ENCODE measurements at regions not wholly inside any gene's neighbourhood (a gene's known extent, or its start where the extent isn't known, plus 50 kb on each side); places are given as distances from the start of the nearest gene placed in this dataset.

DNA sequence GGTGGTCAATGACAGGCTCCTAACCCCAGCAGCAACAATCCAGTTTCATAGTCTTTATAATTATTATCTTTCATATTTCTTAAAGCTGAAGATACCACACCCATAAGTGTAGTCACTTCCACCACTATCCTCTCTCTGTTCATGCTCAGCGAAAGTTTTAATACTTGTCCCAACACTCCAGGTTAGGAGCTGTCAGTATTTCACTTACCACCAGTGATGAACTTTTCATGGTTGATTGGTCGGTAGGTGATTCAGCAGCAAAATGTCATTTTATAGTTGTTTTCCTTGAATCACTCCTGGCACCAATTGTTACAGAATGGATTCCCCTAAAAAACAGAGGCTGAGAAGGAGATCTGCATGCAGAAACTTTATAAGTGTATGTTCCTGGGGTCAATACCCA lies 324.9 kb downstream of the CCDC85A start:
- Histone ChIP-seq H3K4me1 (ENCODE audit: control insufficient read depth, insufficient read depth, low read length) (no peaks in the 10 kb centered on the region), H3K27me3 (ENCODE audit: control insufficient read depth in 1 of 2, insufficient read depth in 2 of 2, low read length in 2 of 2) (no peaks in the 10 kb centered on the region), H3K27ac (ENCODE audit: low read length) (no peak overlapping the region), H3K36me3 (ENCODE audit: control insufficient read depth in 2 of 2, insufficient read depth in 2 of 2, low read length in 2 of 2) (no peaks in the 10 kb centered on the region), H3K9ac (ENCODE audit: low read length in 2 of 2) (no peak overlapping the region), H3K4me3 (ENCODE audit: low read length in 2 of 2) (no peak overlapping the region), H3K9me3 (ENCODE audit: control insufficient read depth in 2 of 2, low read length in 2 of 2) (no peaks in the 10 kb centered on the region)

DNA sequence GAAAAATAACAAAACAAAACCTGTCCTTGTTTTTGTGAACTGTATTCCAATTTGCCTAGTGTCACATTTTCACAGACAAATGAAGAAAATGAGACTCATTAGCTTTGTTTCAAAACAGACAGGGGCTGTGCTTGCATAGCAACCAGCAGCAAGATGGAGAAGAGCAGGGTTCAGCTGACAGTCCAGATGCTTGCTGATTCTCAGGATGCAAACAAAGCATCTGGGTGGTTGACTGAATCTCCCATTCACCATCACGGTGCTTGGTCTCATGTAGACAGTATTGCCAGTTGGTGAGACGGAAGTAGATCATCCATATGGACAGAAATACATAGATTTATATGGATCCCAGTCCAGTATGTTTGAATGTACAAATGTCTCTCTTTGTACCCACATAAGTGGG lies 326.8 kb downstream of the CCDC85A start:
- Histone ChIP-seq H3K9ac (ENCODE audit: low read length in 2 of 2) (no peak overlapping the region), H3K27ac (ENCODE audit: low read length) (no peak overlapping the region), H3K4me3 (ENCODE audit: low read length in 2 of 2) (no peak overlapping the region), H3K4me1 (ENCODE audit: control insufficient read depth, insufficient read depth, low read length) (no peaks in the 10 kb centered on the region), H3K9me3 (ENCODE audit: control insufficient read depth in 2 of 2, low read length in 2 of 2) (no peaks in the 10 kb centered on the region), H3K27me3 (ENCODE audit: control insufficient read depth in 1 of 2, insufficient read depth in 2 of 2, low read length in 2 of 2) (no peaks in the 10 kb centered on the region), H3K36me3 (ENCODE audit: control insufficient read depth in 2 of 2, insufficient read depth in 2 of 2, low read length in 2 of 2) (no peaks in the 10 kb centered on the region)

DNA sequence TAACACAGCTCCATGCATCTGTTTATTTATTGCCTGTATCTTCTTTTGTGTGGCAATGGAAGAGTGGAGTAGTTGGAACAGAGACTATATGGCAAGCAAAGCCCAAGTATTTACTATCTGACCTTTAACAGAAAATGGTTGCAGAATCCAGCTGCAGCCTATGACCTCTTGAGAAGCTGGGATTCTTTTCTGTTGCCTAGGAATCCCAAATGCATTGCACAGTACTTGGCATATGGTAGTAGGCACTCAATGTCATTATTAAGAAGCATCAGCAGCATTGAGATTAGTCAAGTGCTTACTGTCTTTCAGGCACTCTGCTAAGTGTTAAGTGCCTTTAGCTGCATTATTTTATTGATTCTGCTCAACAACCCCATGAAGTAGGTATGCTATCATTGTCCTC lies 331.6 kb downstream of the CCDC85A start:
- no peaks in the 10 kb centered on the region for H3K36me3 ChIP-seq (ENCODE audit: control insufficient read depth in 2 of 2, insufficient read depth in 2 of 2, low read length in 2 of 2)
- H3K4me3 ChIP-seq (ENCODE audit: low read length in 2 of 2), result no peak overlapping the region
- no peak overlapping the region for H3K9ac ChIP-seq (ENCODE audit: low read length in 2 of 2)
- no peaks in the 10 kb centered on the region for H3K4me1 ChIP-seq (ENCODE audit: control insufficient read depth, insufficient read depth, low read length)
- no peaks in the 10 kb centered on the region for H3K27me3 ChIP-seq (ENCODE audit: control insufficient read depth in 1 of 2, insufficient read depth in 2 of 2, low read length in 2 of 2)
- no peaks in the 10 kb centered on the region for H3K9me3 ChIP-seq (ENCODE audit: control insufficient read depth in 2 of 2, low read length in 2 of 2)
- H3K27ac ChIP-seq (ENCODE audit: low read length), result no peak overlapping the region

DNA sequence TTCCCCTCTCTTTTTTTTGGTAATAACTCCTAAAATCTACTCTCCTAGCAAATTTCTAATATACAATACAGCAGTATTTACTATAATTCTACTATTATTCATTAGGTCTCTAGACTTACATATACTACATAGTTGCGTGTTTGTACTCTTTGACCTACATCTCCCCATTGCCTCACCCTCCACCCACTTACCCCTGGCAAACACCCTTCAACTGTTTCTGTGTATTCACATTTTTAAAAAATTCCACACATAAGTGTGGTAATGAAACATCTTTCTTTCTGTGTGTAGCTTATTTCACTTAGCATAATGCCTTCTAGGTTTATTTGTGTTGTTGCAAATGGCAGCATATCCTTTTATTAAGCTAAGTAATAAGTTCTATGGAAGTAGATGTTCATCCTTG lies 336.0 kb downstream of the CCDC85A start:
- Histone ChIP-seq H3K4me1 (ENCODE audit: control insufficient read depth, insufficient read depth, low read length) (no peaks in the 10 kb centered on the region), H3K27me3 (ENCODE audit: control insufficient read depth in 1 of 2, insufficient read depth in 2 of 2, low read length in 2 of 2) (no peaks in the 10 kb centered on the region), H3K4me3 (ENCODE audit: low read length in 2 of 2) (no peak overlapping the region), H3K9ac (ENCODE audit: low read length in 2 of 2) (no peak overlapping the region), H3K9me3 (ENCODE audit: control insufficient read depth in 2 of 2, low read length in 2 of 2) (no peaks in the 10 kb centered on the region), H3K27ac (ENCODE audit: low read length) (no peak overlapping the region), H3K36me3 (ENCODE audit: control insufficient read depth in 2 of 2, insufficient read depth in 2 of 2, low read length in 2 of 2) (no peaks in the 10 kb centered on the region)

DNA sequence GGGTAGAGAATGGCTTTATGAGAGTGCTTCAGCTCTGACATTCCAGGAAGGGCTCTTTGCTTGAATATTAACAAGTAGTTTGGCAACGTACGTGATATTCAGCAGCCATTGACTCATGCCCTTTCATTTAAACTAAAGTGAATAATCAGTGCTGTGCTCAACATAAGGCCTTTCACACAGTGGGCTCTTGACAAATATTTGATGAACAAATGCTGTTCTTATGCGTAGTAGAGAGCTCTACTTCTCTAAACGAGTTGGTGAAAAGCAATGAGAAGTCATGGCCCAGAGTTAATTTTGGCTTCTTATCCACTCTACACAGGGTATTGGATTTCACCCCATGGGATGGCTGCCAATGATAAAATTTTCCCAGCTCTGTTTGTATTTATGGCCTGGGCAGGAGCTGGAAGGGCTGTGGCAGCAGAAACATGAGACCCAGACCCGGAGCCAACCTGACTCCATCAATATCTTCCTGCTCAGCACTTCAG lies 338.9 kb downstream of the CCDC85A start:
- no peaks in the 10 kb centered on the region for H3K4me1 ChIP-seq (ENCODE audit: control insufficient read depth, insufficient read depth, low read length)
- H3K9ac ChIP-seq (ENCODE audit: low read length in 2 of 2), result no peak overlapping the region
- H3K27ac ChIP-seq (ENCODE audit: low read length), result no peak overlapping the region
- H3K36me3 ChIP-seq (ENCODE audit: control insufficient read depth in 2 of 2, insufficient read depth in 2 of 2, low read length in 2 of 2), result no peaks in the 10 kb centered on the region
- H3K4me3 ChIP-seq (ENCODE audit: low read length in 2 of 2), result no peak overlapping the region
- H3K9me3 ChIP-seq (ENCODE audit: control insufficient read depth in 2 of 2, low read length in 2 of 2), result no peaks in the 10 kb centered on the region
- H3K27me3 ChIP-seq (ENCODE audit: control insufficient read depth in 1 of 2, insufficient read depth in 2 of 2, low read length in 2 of 2), result no peaks in the 10 kb centered on the region

DNA sequence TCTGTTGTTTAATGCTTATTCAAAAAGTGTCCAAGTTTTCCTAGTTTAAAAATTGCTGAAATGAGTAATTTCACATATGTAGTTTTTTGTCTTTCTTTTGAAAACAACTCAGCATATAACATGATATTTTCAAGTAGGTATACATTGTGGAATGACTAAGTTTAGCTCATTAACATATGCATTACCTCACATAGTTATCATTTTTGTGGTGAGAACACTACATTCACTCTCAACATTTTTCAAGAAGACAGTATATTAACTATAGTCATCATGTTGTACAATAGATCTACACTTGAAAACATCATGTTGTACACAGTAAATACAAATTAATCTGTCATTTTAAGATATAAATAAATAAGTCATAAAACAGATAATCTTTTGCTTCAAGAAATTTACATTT lies 340.0 kb downstream of the CCDC85A start:
- no peaks in the 10 kb centered on the region for H3K36me3 ChIP-seq (ENCODE audit: control insufficient read depth in 2 of 2, insufficient read depth in 2 of 2, low read length in 2 of 2)
- no peak overlapping the region for H3K4me3 ChIP-seq (ENCODE audit: low read length in 2 of 2)
- no peaks in the 10 kb centered on the region for H3K27me3 ChIP-seq (ENCODE audit: control insufficient read depth in 1 of 2, insufficient read depth in 2 of 2, low read length in 2 of 2)
- no peak overlapping the region for H3K9ac ChIP-seq (ENCODE audit: low read length in 2 of 2)
- H3K4me1 ChIP-seq (ENCODE audit: control insufficient read depth, insufficient read depth, low read length), result no peaks in the 10 kb centered on the region
- no peak overlapping the region for H3K27ac ChIP-seq (ENCODE audit: low read length)
- no peaks in the 10 kb centered on the region for H3K9me3 ChIP-seq (ENCODE audit: control insufficient read depth in 2 of 2, low read length in 2 of 2)

DNA sequence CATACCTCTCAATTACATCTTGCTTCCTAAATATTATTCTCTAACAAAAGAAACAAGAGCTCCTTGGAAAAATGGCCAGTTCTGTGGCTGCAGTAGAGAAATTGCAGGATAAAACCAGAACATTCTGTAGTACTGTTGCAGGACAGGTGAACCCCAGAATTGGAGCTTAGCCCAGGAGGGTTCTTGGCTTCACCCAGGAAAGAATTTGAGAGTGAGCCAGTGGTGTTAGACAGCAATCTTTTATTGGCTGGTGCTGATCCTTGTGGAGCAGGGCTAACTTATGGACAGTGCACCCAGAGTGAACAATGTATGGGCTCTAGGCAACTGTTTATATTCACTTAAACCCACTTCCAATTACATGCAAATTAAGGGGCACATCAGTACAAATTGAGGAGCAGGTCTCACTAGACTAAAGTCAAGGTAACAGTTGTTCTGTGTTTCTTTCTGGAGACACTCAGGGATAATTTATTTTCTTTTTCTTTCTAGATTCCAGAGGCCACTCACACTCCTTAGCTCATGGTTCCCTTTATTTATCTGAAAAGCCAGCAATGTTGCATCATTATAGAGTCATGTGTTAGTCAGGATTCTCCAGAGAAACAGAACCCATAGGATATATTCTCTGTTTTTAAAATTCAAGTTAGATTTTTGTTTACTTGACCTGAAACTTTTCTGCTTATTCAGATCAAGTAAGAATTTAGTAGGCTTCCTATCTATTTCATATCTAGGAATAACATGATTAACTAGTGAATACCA lies 348.1 kb downstream of the CCDC85A start:
- no peak overlapping the region for H3K4me3 ChIP-seq (ENCODE audit: low read length in 2 of 2)
- H3K36me3 ChIP-seq (ENCODE audit: control insufficient read depth in 2 of 2, insufficient read depth in 2 of 2, low read length in 2 of 2), result no peaks in the 10 kb centered on the region
- no peak overlapping the region for H3K9ac ChIP-seq (ENCODE audit: low read length in 2 of 2)
- H3K27ac ChIP-seq (ENCODE audit: low read length), result no peak overlapping the region
- H3K27me3 ChIP-seq (ENCODE audit: control insufficient read depth in 1 of 2, insufficient read depth in 2 of 2, low read length in 2 of 2), result no peaks in the 10 kb centered on the region
- H3K4me1 ChIP-seq (ENCODE audit: control insufficient read depth, insufficient read depth, low read length), result no peaks in the 10 kb centered on the region
- no peaks in the 10 kb centered on the region for H3K9me3 ChIP-seq (ENCODE audit: control insufficient read depth in 2 of 2, low read length in 2 of 2)

DNA sequence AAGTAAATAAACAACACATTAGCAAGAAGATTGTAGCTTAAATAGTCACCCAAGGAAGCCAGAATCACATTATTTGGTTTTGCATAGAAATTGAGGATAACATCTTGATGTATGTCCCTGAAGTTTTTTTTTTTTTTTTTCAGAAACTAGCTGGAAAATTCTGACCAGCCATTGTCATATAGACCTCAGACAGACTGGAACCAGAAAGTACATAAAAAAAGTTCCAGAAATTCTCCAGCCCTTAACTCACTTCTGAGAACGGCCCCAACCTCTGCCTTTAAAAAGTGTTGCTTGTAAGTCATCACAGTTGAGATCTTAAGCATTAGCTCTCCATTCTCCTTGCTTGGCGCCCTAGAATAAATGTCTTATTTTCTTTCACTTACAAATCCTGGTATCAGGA lies 350.5 kb downstream of the CCDC85A start:
- Histone ChIP-seq H3K36me3 (ENCODE audit: control insufficient read depth in 2 of 2, insufficient read depth in 2 of 2, low read length in 2 of 2) (no peaks in the 10 kb centered on the region), H3K9me3 (ENCODE audit: control insufficient read depth in 2 of 2, low read length in 2 of 2) (no peaks in the 10 kb centered on the region), H3K4me1 (ENCODE audit: control insufficient read depth, insufficient read depth, low read length) (no peaks in the 10 kb centered on the region), H3K9ac (ENCODE audit: low read length in 2 of 2) (no peak overlapping the region), H3K27ac (ENCODE audit: low read length) (no peak overlapping the region), H3K27me3 (ENCODE audit: control insufficient read depth in 1 of 2, insufficient read depth in 2 of 2, low read length in 2 of 2) (no peaks in the 10 kb centered on the region), H3K4me3 (ENCODE audit: low read length in 2 of 2) (no peak overlapping the region)

DNA sequence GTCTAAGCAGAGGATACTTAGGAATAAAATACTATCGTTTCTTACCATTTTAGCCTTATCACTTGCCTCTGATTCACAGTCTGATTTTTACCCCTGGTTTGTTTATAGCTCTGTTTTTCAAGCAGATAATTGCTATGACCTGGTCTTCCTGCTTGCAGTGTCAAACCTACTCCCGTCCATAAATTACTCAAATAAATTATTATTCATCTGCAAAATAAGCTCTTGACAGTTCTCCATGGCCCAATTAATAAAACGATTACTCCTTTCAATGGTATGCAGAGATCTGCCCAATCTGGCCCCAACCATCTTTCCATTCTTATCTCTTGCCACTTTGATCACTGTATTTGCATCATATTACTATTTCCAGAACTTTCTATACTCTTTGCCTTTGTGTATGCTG lies 354.0 kb downstream of the CCDC85A start:
- H3K27ac ChIP-seq (ENCODE audit: low read length), result no peak overlapping the region
- no peaks in the 10 kb centered on the region for H3K27me3 ChIP-seq (ENCODE audit: control insufficient read depth in 1 of 2, insufficient read depth in 2 of 2, low read length in 2 of 2)
- no peak overlapping the region for H3K9ac ChIP-seq (ENCODE audit: low read length in 2 of 2)
- no peaks in the 10 kb centered on the region for H3K36me3 ChIP-seq (ENCODE audit: control insufficient read depth in 2 of 2, insufficient read depth in 2 of 2, low read length in 2 of 2)
- H3K9me3 ChIP-seq (ENCODE audit: control insufficient read depth in 2 of 2, low read length in 2 of 2), result no peaks in the 10 kb centered on the region
- no peaks in the 10 kb centered on the region for H3K4me1 ChIP-seq (ENCODE audit: control insufficient read depth, insufficient read depth, low read length)
- no peak overlapping the region for H3K4me3 ChIP-seq (ENCODE audit: low read length in 2 of 2)

DNA sequence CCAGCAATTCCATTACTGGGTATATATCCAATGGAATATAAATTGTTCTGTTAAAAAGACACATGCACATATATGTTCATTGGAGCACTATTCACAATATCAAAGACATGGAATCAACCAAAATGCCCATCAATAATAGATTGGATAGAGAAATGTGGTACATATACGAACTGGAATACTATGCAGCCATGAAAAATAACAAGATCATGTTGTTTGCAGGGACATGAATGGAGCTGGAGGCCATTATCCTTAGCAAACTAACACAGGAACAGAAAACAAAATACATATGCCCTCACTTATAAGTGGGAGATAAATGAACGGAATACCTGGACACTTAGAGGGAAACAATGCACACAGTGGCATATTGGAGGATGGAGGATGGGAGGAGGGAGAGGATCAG lies 355.8 kb downstream of the CCDC85A start:
- Histone ChIP-seq H3K27ac (ENCODE audit: low read length) (no peak overlapping the region), H3K4me3 (ENCODE audit: low read length in 2 of 2) (no peak overlapping the region), H3K36me3 (ENCODE audit: control insufficient read depth in 2 of 2, insufficient read depth in 2 of 2, low read length in 2 of 2) (no peaks in the 10 kb centered on the region), H3K4me1 (ENCODE audit: control insufficient read depth, insufficient read depth, low read length) (no peaks in the 10 kb centered on the region), H3K9ac (ENCODE audit: low read length in 2 of 2) (no peak overlapping the region), H3K9me3 (ENCODE audit: control insufficient read depth in 2 of 2, low read length in 2 of 2) (no peaks in the 10 kb centered on the region), H3K27me3 (ENCODE audit: control insufficient read depth in 1 of 2, insufficient read depth in 2 of 2, low read length in 2 of 2) (no peaks in the 10 kb centered on the region)

DNA sequence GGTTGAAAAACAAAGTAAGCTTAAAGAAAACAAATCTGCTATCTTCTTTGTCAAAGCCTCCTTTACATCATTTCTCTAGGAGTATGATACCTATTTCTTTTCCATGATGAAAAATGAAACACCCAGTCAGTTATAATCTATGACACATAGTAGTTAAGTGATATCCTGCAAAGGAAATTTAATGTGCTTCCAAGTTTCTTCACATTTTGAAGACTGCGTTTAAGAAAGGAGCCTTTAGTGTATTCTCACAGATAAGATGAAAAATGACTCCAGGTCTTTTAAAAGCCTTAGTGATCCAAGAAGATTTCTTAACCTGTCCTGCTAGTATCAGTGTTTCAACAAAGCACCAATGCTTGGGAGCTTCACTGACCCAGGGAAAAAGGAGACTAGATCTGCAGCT lies 356.7 kb downstream of the CCDC85A start:
- no peaks in the 10 kb centered on the region for H3K36me3 ChIP-seq (ENCODE audit: control insufficient read depth in 2 of 2, insufficient read depth in 2 of 2, low read length in 2 of 2)
- H3K9ac ChIP-seq (ENCODE audit: low read length in 2 of 2), result no peak overlapping the region
- no peaks in the 10 kb centered on the region for H3K4me1 ChIP-seq (ENCODE audit: control insufficient read depth, insufficient read depth, low read length)
- H3K27ac ChIP-seq (ENCODE audit: low read length), result no peak overlapping the region
- H3K27me3 ChIP-seq (ENCODE audit: control insufficient read depth in 1 of 2, insufficient read depth in 2 of 2, low read length in 2 of 2), result no peaks in the 10 kb centered on the region
- H3K9me3 ChIP-seq (ENCODE audit: control insufficient read depth in 2 of 2, low read length in 2 of 2), result no peaks in the 10 kb centered on the region
- no peak overlapping the region for H3K4me3 ChIP-seq (ENCODE audit: low read length in 2 of 2)

Data from stomach smooth muscle (tissue), 2 donors.